ENCODE measurements at regions not wholly inside any gene's neighbourhood (a gene's known extent, or its start where the extent isn't known, plus 50 kb on each side); places are given as distances from the start of the nearest gene placed in this dataset.

DNA sequence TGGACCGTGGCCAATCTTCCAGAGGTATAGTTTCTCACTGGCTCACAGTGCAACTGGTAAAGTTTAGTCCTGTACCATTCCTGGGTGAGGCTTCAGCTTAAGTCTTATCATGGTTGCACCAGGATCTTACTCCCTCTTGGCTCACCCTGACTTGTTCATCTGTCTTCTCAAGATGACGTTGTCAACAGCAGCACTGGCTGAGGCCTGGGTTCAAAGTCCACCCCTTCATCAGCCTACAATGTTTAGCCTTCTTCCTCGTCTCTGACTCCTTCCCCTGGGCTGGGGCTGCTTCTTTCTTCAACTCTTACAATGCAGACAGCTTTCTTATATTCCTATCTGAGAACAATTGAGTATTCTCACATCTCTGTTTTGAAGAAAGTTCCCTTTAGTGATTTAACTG lies 311.1 kb upstream of the CLINT1 start:
- ATAC-seq = no peak
- H3K27ac ChIP-seq = no peak overlapping the region
- TF ChIP-seq, protein P1, sequence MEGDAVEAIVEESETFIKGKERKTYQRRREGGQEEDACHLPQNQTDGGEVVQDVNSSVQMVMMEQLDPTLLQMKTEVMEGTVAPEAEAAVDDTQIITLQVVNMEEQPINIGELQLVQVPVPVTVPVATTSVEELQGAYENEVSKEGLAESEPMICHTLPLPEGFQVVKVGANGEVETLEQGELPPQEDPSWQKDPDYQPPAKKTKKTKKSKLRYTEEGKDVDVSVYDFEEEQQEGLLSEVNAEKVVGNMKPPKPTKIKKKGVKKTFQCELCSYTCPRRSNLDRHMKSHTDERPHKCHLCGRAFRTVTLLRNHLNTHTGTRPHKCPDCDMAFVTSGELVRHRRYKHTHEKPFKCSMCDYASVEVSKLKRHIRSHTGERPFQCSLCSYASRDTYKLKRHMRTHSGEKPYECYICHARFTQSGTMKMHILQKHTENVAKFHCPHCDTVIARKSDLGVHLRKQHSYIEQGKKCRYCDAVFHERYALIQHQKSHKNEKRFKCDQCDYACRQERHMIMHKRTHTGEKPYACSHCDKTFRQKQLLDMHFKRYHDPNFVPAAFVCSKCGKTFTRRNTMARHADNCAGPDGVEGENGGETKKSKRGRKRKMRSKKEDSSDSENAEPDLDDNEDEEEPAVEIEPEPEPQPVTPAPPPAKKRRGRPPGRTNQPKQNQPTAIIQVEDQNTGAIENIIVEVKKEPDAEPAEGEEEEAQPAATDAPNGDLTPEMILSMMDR (IDR thresholded peaks at IDR 0.05) = no peak
- peaks cover 0 to 9% (median 0%) of the 10 kb centered on the region in 7 donors for H3K27me3 ChIP-seq
- peaks cover 0 to 4% (median 1%) of the 10 kb centered on the region in 9 donors for H3K4me1 ChIP-seq
- H3K9me3 ChIP-seq = no peaks in the 10 kb centered on the region
- 71 to 82% methylated on average over 3 of the region's 3 CpGs for WGBS, 2 donors
- DNase-seq = no peak
- intact Hi-C loops (cut with DNase I) = loop anchor here in 5 of 10 donors (5.0 to 10.0 kb wide), 5 partner anchors 93 to 525 kb away; no protein-coding TSS in a partner anchor
- H3K4me3 ChIP-seq = no peak overlapping the region
- no peaks in the 10 kb centered on the region for H3K36me3 ChIP-seq

DNA sequence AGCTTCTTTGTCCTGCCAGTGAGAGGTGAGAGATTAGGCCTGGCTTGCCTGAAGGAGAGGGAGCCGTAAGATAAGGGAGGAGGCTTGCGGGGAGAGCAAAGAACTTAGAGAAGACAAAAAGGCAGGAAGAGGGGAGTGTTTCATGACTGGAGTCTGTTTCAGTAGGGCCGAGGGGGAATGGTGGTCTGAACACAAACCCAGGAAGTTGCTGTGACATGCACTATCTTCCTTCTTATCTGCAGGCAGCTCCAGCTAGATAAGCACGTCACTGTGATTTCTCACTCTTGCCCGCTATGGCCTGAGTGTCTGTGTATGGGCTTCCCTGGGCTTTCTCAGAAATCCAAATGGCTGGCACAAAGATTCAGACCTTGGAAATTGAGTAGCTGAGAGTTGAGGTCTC lies 307.5 kb upstream of the CLINT1 start:
- intact Hi-C loops (cut with DNase I) = no loop called here
- TF ChIP-seq, protein P1 (IDR thresholded peaks at IDR 0.05) = no peak
- Histone ChIP-seq H3K9me3 (no peaks in the 10 kb centered on the region), H3K36me3 (no peaks in the 10 kb centered on the region), H3K4me3 (no peak overlapping the region), H3K27ac (no peak overlapping the region), H3K4me1 (peaks cover 0 to 9% (median 0%) of the 10 kb centered on the region in 9 donors), H3K27me3 (peaks cover 0 to 16% (median 0%) of the 10 kb centered on the region in 7 donors)
- no peak for ATAC-seq
- WGBS, 2 donors = 41 to 43% methylated on average over 5 of the region's 5 CpGs
- DNase-seq = no peak

DNA sequence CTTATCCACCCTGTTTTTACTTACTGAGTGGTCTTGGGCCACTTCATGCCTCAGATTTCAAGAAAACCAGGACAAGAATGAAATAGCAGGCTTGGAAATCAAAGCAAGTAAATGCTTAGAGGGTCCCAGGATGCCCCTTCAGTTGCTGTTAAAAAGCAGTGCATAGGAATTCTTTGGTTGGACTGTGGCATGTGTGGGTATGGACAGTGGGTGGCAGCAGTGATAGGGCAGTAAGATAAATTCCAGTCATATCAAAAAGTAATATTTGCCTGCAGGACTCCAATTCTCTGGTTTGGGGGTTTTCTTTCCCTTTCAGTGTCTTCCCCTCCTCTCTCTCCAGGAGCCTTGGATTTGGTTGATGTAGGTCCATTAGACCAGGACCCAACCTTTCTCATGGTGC lies 306.7 kb upstream of the CLINT1 start:
- no peak for ATAC-seq
- intact Hi-C loops (cut with DNase I) = no loop called here
- Histone ChIP-seq H3K4me3 (no peak overlapping the region), H3K4me1 (peaks cover 0 to 9% (median 0%) of the 10 kb centered on the region in 9 donors), H3K9me3 (no peaks in the 10 kb centered on the region), H3K27ac (no peak overlapping the region), H3K36me3 (no peaks in the 10 kb centered on the region), H3K27me3 (peaks cover 0 to 16% (median 0%) of the 10 kb centered on the region in 7 donors)
- DNase-seq = no peak
- TF ChIP-seq, protein P1 (IDR thresholded peaks at IDR 0.05) = no peak

DNA sequence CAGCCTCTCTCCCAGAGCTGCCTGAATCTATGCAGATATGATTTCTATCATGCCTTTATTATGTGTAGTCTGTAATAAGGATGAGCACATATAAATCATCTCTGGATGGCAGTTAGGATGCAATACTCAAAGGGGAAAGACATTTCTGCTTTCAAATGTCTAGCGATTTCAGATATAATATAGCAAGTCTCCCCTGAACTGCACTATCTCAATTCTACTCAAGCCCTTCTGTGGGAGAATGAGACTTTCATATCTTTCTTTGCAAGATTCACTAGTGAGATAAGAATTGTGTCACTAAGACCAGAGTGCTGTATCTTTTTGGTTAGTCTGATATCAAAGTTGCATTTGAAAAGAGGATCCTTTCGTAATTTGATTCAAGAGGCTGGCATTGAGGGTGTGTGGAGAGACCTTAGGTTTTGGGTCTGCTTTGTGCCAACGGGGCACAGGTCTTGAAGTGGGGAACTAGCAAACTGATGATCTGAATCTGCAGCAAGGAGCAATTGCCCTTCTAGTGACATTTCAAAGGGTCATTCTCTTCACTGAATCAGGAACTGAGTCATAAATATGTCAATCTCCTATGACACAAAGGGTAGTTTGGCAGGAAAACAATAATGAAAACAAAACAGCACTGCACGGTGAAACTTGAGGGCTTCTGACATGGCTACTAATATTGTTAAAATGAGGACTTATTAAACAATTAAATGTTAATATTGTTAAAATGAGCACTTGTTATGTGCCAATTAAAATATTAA lies 305.5 kb upstream of the CLINT1 start:
- Histone ChIP-seq H3K4me3 (no peak overlapping the region), H3K9me3 (no peaks in the 10 kb centered on the region), H3K4me1 (peaks cover 0 to 9% (median 0%) of the 10 kb centered on the region in 9 donors), H3K36me3 (no peaks in the 10 kb centered on the region), H3K27me3 (peaks cover 0 to 16% (median 0%) of the 10 kb centered on the region in 7 donors), H3K27ac (no peak overlapping the region)
- ATAC-seq (no peak), DNase-seq (no peak)
- WGBS, 2 donors = 74 to 80% methylated on average over 4 of the region's 4 CpGs
- TF ChIP-seq, protein P1 (IDR thresholded peaks at IDR 0.05) = no peak
- intact Hi-C loops (cut with DNase I) = loop anchor here in 1 of 10 donors (5.0 kb wide), 1 partner anchor 87 kb away; no protein-coding TSS in a partner anchor
